Peyer's patch (tissue), 4 donors: ENCODE measurements at regions not wholly inside any gene's neighbourhood (a gene's known extent, or its start where the extent isn't known, plus 50 kb on each side); places are given as distances from the start of the nearest gene placed in this dataset.

Experiments
- DNase-seq, 3 donors: peaks; one replicate each; pipeline ENCODE4 v3.0.0-alpha.2; 2017 to 2019
- H3K27ac ChIP-seq, 4 donors: fragments of 200-600 bp; sonication (generic); one replicate each; pipeline ENCODE4 v1.5.1; 2016 to 2019
- H3K27me3 ChIP-seq, 2 donors: fragments of 200-600 bp; sonication (generic); one replicate each; pipeline ENCODE4 v1.5.1; 2019
- H3K36me3 ChIP-seq, 3 donors: fragments of 200-600 bp; sonication (generic); one replicate each; pipeline ENCODE4 v1.5.1; 2016 to 2019
- H3K4me1 ChIP-seq, 4 donors: fragments of 200-600 bp; sonication (generic); one replicate each; pipeline ENCODE4 v1.5.1; 2016 to 2019
- H3K4me3 ChIP-seq, 4 donors: fragments of 200-600 bp; sonication (generic); 1 replicate in 3 of 4; 2 replicates in 1 of 4; pipeline ENCODE4 v1.5.1; 2016 to 2019; ENCODE audit warnings: mild to moderate bottlenecking in 1 of 4
- H3K9me3 ChIP-seq, 4 donors: fragments of 200-600 bp; sonication (generic); one replicate each; pipeline ENCODE4 v1.5.1; 2016 to 2019; ENCODE audit warnings: mild to moderate bottlenecking in 1 of 4
- CTCF ChIP-seq, 6 experiments: fragments of 450-650 bp in 4 of 6; fragments of 200-600 bp in 2 of 6; sonication (generic) in 1 of 6; IDR thresholded peaks; one replicate each; pipeline ENCODE4 v1.5.1; 2017 to 2019; ENCODE audit warnings: antibody characterized with exemption in 6 of 6, mild to moderate bottlenecking in 3 of 6, moderate library complexity in 1 of 6
- POLR2A ChIP-seq, 2 donors: fragments of 450-650 bp; IDR thresholded peaks; one replicate each; pipeline ENCODE4 v1.5.1; 2017; ENCODE audit warnings: antibody characterized with exemption in 2 of 2, mild to moderate bottlenecking in 2 of 2, moderate library complexity in 2 of 2

- no peak overlapping the region for H3K27ac ChIP-seq
- no peaks in the 10 kb centered on the region for H3K36me3 ChIP-seq
- H3K4me3 ChIP-seq: no peak overlapping the region
- H3K27me3 ChIP-seq: no peaks in the 10 kb centered on the region
- peak in 1 of 3 donors; percentile 37 for DNase-seq
- TF ChIP-seq CTCF (IDR thresholded peaks at IDR 0.05) (no peak), POLR2A (IDR thresholded peaks at IDR 0.05) (no peak)
- peaks cover 0 to 14% (median 0%) of the 10 kb centered on the region in 4 donors for H3K4me1 ChIP-seq
- H3K9me3 ChIP-seq: peaks cover 0 to 6% (median 0%) of the 10 kb centered on the region in 4 donors
These were observed 200.1 kb upstream of the GSE1 start for GRCh38 chr16:85412911-85413520.

- H3K4me3 ChIP-seq: no peak overlapping the region
- H3K4me1 ChIP-seq: peaks cover 0 to 14% (median 0%) of the 10 kb centered on the region in 4 donors
- H3K9me3 ChIP-seq: peaks cover 0 to 6% (median 0%) of the 10 kb centered on the region in 4 donors
- peak in 1 of 3 donors; percentile 23 for DNase-seq
- no peaks in the 10 kb centered on the region for H3K36me3 ChIP-seq
- H3K27me3 ChIP-seq: no peaks in the 10 kb centered on the region
- no peak overlapping the region for H3K27ac ChIP-seq
- TF ChIP-seq CTCF (IDR thresholded peaks at IDR 0.05): no peak
- no peak for TF ChIP-seq POLR2A (IDR thresholded peaks at IDR 0.05)
These were observed 199.1 kb upstream of the GSE1 start for GRCh38 chr16:85413691-85414663.

- Histone ChIP-seq H3K9me3 (peaks cover 0 to 6% (median 0%) of the 10 kb centered on the region in 4 donors), H3K27ac (no peak overlapping the region), H3K4me3 (no peak overlapping the region), H3K4me1 (peaks cover 0 to 14% (median 0%) of the 10 kb centered on the region in 4 donors), H3K36me3 (no peaks in the 10 kb centered on the region), H3K27me3 (no peaks in the 10 kb centered on the region)
- TF ChIP-seq CTCF (IDR thresholded peaks at IDR 0.05) (no peak), POLR2A (IDR thresholded peaks at IDR 0.05) (no peak)
- DNase-seq: peak in 1 of 3 donors; percentile 24
These were observed 197.7 kb upstream of the GSE1 start for GRCh38 chr16:85415196-85416090.

GRCh38 chr16:85416228-85417109 lies 196.7 kb upstream of the GSE1 start:
- H3K36me3 ChIP-seq: no peaks in the 10 kb centered on the region
- H3K27ac ChIP-seq: no peak overlapping the region
- H3K9me3 ChIP-seq: peaks cover 0 to 6% (median 0%) of the 10 kb centered on the region in 4 donors
- peaks cover 0 to 19% (median 0%) of the 10 kb centered on the region in 4 donors for H3K4me1 ChIP-seq
- H3K4me3 ChIP-seq: no peak overlapping the region
- no peaks in the 10 kb centered on the region for H3K27me3 ChIP-seq
- DNase-seq: peak; percentile 50 to 87 (median 78)
- TF ChIP-seq POLR2A (IDR thresholded peaks at IDR 0.05) (no peak), CTCF (IDR thresholded peaks at IDR 0.05) (peak; percentile 38 to 80 (median 70))
